PC-9 (cell line): ENCODE measurements at regions not wholly inside any gene's neighbourhood (a gene's known extent, or its start where the extent isn't known, plus 50 kb on each side); places are given as distances from the start of the nearest gene placed in this dataset.

Source experiments
- BruUV-seq: library from RNA; stranded (reverse); fragments of 400-500 nt; replicated peaks from 2 replicates; lab custom pipeline; 2021; lab: Mats Ljungman, UMichigan
- CTCF ChIA-PET: fragments of 300-600 bp; sonication (Branson Sonifier 250); formaldehyde crosslinking; loops from one replicate; lab custom pipeline; 2022; ENCODE audit warnings: antibody characterized with exemption; lab: Charles Lee
- POLR2A ChIA-PET: fragments of 300-600 bp; sonication (Branson Sonifier 250); formaldehyde crosslinking; loops from one replicate; lab custom pipeline; 2022; ENCODE audit warnings: antibody characterized with exemption; ENCODE audit not compliant: unreplicated experiment; lab: Charles Lee
- DNase-seq, 2 experiments: peaks; one replicate each; pipeline versions ENCODE4 v3.0.0 to v3.0.0-alpha.2; 2015 to 2022; ENCODE audit warnings: mixed read lengths in 1 of 2
- H2AFZ ChIP-seq: fragments of 200-600 bp; sonication (generic); 2 replicates; pipeline ENCODE4 v1.8.1; 2017; ENCODE audit warnings: antibody characterized with exemption
- H3F3A ChIP-seq: fragments of 200-600 bp; sonication (generic); 2 replicates; pipeline ENCODE4 v1.8.1; 2017; ENCODE audit warnings: antibody characterized with exemption, mild to moderate bottlenecking, low read depth; ENCODE audit not compliant: insufficient read depth
- H3K27ac ChIP-seq: fragments of 200-600 bp; sonication (generic); 2 replicates; pipeline ENCODE4 v1.6.1; 2016; ENCODE audit warnings: mixed run types
- H3K27me3 ChIP-seq: fragments of 200-600 bp; sonication (generic); 2 replicates; pipeline ENCODE4 v1.6.1; 2016; ENCODE audit warnings: low read depth, mixed run types; ENCODE audit not compliant: insufficient read depth
- H3K36me3 ChIP-seq: fragments of 200-600 bp; sonication (generic); 2 replicates; pipeline ENCODE4 v1.6.1; 2016; ENCODE audit warnings: low read depth, mixed run types
- H3K4me1 ChIP-seq: fragments of 200-600 bp; sonication (generic); replicated peaks from 2 replicates; pipeline ENCODE4 v1.6.1; 2016; ENCODE audit warnings: mixed run types; ENCODE audit not compliant: insufficient read depth
- H3K4me2 ChIP-seq: fragments of 200-600 bp; sonication (generic); 2 replicates; pipeline ENCODE4 v1.6.1; 2017; ENCODE audit warnings: mixed run types
- H3K4me3 ChIP-seq: fragments of 200-600 bp; sonication (generic); 2 replicates; pipeline ENCODE4 v1.6.1; 2016; ENCODE audit warnings: mixed run types
- H3K79me2 ChIP-seq: fragments of 200-600 bp; sonication (generic); 2 replicates; pipeline ENCODE4 v1.6.1; 2017; ENCODE audit warnings: low read depth, mixed run types
- H3K9me2 ChIP-seq: fragments of 200-600 bp; sonication (generic); 2 replicates; pipeline ENCODE4 v1.8.1; 2017; ENCODE audit warnings: mild to moderate bottlenecking; ENCODE audit not compliant: insufficient read depth
- H3K9me3 ChIP-seq: fragments of 200-600 bp; sonication (generic); 2 replicates; pipeline ENCODE4 v1.8.1; 2016; ENCODE audit warnings: low read depth; ENCODE audit not compliant: insufficient read depth
- H4K20me1 ChIP-seq: fragments of 200-600 bp; sonication (generic); 2 replicates; pipeline ENCODE4 v1.8.1; 2017; ENCODE audit not compliant: insufficient read depth
- EZH2 ChIP-seq: fragments of 200-600 bp; sonication (generic); IDR thresholded peaks from 2 replicates; pipeline ENCODE4 v1.8.0; 2017; ENCODE audit warnings: antibody characterized with exemption, low read depth
- intact Hi-C: fragments of 100-400 bp; cut with micrococcal nuclease; formaldehyde crosslinking; loops from one replicate; pipeline ENCODE4 v1.10.0; 2022; ENCODE audit not compliant: unreplicated experiment
- TF ChIP-seq, protein P1 (sequence below): fragments of 200-600 bp; sonication (generic); conservative IDR thresholded peaks from 2 replicates; pipeline ENCODE4 v1.6.1; 2017; ENCODE audit warnings: mixed run types, antibody characterized with exemption, mild to moderate bottlenecking, moderate library complexity

DNA sequence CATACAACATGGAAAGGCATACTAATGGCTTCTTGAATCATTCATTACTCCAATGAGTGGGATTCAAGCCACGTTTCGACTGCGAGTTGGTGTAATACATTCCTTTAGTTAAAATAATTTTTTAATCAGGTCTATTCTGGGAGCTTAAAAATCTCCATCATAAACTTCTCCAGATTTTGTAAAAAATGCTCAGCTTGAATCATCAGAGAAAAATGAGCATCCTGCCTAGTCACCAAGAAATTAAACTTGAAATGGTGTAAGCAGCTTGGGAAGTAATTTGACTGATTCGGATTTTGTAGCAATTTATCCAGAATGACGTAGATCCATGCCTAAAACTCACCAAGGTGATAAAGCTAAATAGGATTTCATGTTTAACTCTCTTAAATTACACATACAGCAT, 165.7 kb downstream of the SLCO4C1 start:
- Histone ChIP-seq H2AFZ (no peak overlapping the region), H3K4me2 (no peak overlapping the region), H3K9me2 (0 out of 2 replicates have a peak, but pooled peaks cover 9% of the 10 kb centered on the region), H3K79me2 (no peaks in the 10 kb centered on the region), H4K20me1 (no peaks in the 10 kb centered on the region), H3K27me3 (no peaks in the 10 kb centered on the region), H3F3A (no peaks in the 10 kb centered on the region), H3K4me3 (no peak overlapping the region), H3K36me3 (no peaks in the 10 kb centered on the region), H3K27ac (no peak overlapping the region), H3K4me1 (no peaks in the 10 kb centered on the region), H3K9me3 (no peaks in the 10 kb centered on the region)
- DNase-seq, result no peak
- CTCF ChIA-PET, result no interaction called here
- BruUV-seq, result no TSS peak
- intact Hi-C loops, result no loop called here
- TF ChIP-seq, protein P1, sequence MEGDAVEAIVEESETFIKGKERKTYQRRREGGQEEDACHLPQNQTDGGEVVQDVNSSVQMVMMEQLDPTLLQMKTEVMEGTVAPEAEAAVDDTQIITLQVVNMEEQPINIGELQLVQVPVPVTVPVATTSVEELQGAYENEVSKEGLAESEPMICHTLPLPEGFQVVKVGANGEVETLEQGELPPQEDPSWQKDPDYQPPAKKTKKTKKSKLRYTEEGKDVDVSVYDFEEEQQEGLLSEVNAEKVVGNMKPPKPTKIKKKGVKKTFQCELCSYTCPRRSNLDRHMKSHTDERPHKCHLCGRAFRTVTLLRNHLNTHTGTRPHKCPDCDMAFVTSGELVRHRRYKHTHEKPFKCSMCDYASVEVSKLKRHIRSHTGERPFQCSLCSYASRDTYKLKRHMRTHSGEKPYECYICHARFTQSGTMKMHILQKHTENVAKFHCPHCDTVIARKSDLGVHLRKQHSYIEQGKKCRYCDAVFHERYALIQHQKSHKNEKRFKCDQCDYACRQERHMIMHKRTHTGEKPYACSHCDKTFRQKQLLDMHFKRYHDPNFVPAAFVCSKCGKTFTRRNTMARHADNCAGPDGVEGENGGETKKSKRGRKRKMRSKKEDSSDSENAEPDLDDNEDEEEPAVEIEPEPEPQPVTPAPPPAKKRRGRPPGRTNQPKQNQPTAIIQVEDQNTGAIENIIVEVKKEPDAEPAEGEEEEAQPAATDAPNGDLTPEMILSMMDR, result no peak
- no peak for TF ChIP-seq EZH2
- POLR2A ChIA-PET, result no interaction called here

- CTCF ChIA-PET, result no interaction called here
- POLR2A ChIA-PET, result no interaction called here
- no TSS peak for BruUV-seq
- DNase-seq, result no peak
- Histone ChIP-seq H3K27me3 (no peaks in the 10 kb centered on the region), H3K36me3 (no peaks in the 10 kb centered on the region), H3K4me2 (no peak overlapping the region), H3K9me3 (no peaks in the 10 kb centered on the region), H3K27ac (no peak overlapping the region), H2AFZ (no peak overlapping the region), H3K9me2 (no peaks in the 10 kb centered on the region), H3F3A (no peaks in the 10 kb centered on the region), H3K79me2 (no peaks in the 10 kb centered on the region), H3K4me3 (no peak overlapping the region), H4K20me1 (no peaks in the 10 kb centered on the region), H3K4me1 (no peaks in the 10 kb centered on the region)
- intact Hi-C loops, result no loop called here
- no peak for TF ChIP-seq EZH2
- TF ChIP-seq, protein P1, result no peak
These were observed 176.8 kb downstream of the SLCO4C1 start for GRCh38 chr5:102119252-102119651.

DNA sequence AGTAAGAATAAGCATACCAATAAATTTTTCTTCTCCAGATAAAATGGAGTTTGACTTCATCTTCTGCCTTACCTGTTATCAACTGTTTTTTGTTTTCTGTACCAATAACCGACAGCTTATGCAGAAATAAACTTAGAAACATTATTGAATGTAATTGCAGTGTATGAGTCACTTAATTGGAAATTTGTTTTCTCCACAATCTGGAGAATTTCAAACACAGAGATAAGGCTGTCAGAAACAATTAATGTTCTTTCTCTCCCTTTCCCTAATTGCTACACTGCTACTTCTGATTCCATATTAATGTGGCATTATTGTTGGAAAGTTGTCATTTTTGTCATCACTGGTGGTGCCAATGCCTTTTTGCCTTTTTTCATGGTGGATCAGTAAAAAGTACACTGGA, 180.3 kb downstream of the SLCO4C1 start:
- H3K4me2 ChIP-seq, result no peak overlapping the region
- H2AFZ ChIP-seq, result no peak overlapping the region
- no TSS peak for BruUV-seq
- TF ChIP-seq, protein P1, result no peak
- TF ChIP-seq EZH2, result no peak
- no peaks in the 10 kb centered on the region for H3F3A ChIP-seq
- no peaks in the 10 kb centered on the region for H3K27me3 ChIP-seq
- H3K4me3 ChIP-seq, result no peak overlapping the region
- DNase-seq, result no peak
- H3K9me3 ChIP-seq, result no peaks in the 10 kb centered on the region
- H3K27ac ChIP-seq, result no peak overlapping the region
- no peaks in the 10 kb centered on the region for H3K79me2 ChIP-seq
- CTCF ChIA-PET, result no interaction called here
- POLR2A ChIA-PET, result no interaction called here
- H3K4me1 ChIP-seq, result no peaks in the 10 kb centered on the region
- intact Hi-C loops, result no loop called here
- no peaks in the 10 kb centered on the region for H3K36me3 ChIP-seq
- no peaks in the 10 kb centered on the region for H4K20me1 ChIP-seq
- H3K9me2 ChIP-seq, result no peaks in the 10 kb centered on the region
